Esophagus muscularis mucosa (tissue), 4 donors: ENCODE measurements at regions not wholly inside any gene's neighbourhood (a gene's known extent, or its start where the extent isn't known, plus 50 kb on each side); places are given as distances from the start of the nearest gene placed in this dataset.
"Not testable (repeated sequence)": the region's sequence is repeated elsewhere in the genome, so short reads cannot be mapped to it uniquely, and the experiment has no call there.

Experiments used
- DNase-seq: peaks from one replicate; pipeline ENCODE4 v3.0.0-alpha.2; 2017; ENCODE audit errors: extremely low spot score
- H3K27ac ChIP-seq, 4 donors: fragments of 200-600 bp; sonication (generic); replicated peaks in 1 of 4; 1 replicate in 3 of 4; 2 replicates in 1 of 4; pipeline ENCODE4 v1.5.1; 2016 to 2019; ENCODE audit warnings: mild to moderate bottlenecking in 1 of 4
- H3K27me3 ChIP-seq, 4 donors: fragments of 200-600 bp; sonication (generic); one replicate each; pipeline versions ENCODE4 v1.5.1 to v1.6.0; 2016 to 2019
- H3K36me3 ChIP-seq, 4 donors: fragments of 200-600 bp; sonication (generic); one replicate each; pipeline ENCODE4 v1.5.1; 2016 to 2019
- H3K4me1 ChIP-seq, 4 donors: fragments of 200-600 bp; sonication (generic); one replicate each; pipeline ENCODE4 v1.5.1; 2016 to 2019
- H3K4me3 ChIP-seq, 4 donors: fragments of 200-600 bp; sonication (generic); 1 replicate in 2 of 4; 2 replicates in 2 of 4; pipeline ENCODE4 v1.5.1; 2016 to 2019; ENCODE audit warnings: mild to moderate bottlenecking in 4 of 4, moderate library complexity in 1 of 4
- H3K9me3 ChIP-seq, 4 donors: fragments of 200-600 bp; sonication (generic); 1 replicate in 3 of 4; 2 replicates in 1 of 4; pipeline ENCODE4 v1.5.1; 2016 to 2019
- CTCF ChIP-seq, 3 experiments: fragments of 200-600 bp in 2 of 3; fragments of 450-650 bp in 1 of 3; sonication (generic) in 2 of 3; IDR thresholded peaks; one replicate each; pipeline ENCODE4 v1.5.1; 2017 to 2019; ENCODE audit warnings: antibody characterized with exemption in 3 of 3, mild to moderate bottlenecking in 2 of 3, moderate library complexity in 1 of 3
- EP300 ChIP-seq: sonication (generic); formaldehyde crosslinking; IDR thresholded peaks from one replicate; pipeline ENCODE4 v1.6.1; 2017; ENCODE audit warnings: antibody characterized with exemption
- POLR2A ChIP-seq: fragments of 450-650 bp; IDR thresholded peaks from one replicate; pipeline ENCODE4 v1.6.1; 2017; ENCODE audit warnings: antibody characterized with exemption, moderate library complexity, mild to moderate bottlenecking, low read depth
- POLR2AphosphoS5 ChIP-seq, 2 donors: sonication (generic); formaldehyde crosslinking; IDR thresholded peaks; one replicate each; pipeline ENCODE4 v1.6.1; 2017; ENCODE audit warnings: antibody characterized with exemption in 2 of 2
- WGBS: methylation state at CpG from one replicate; pipeline ENCODE4 v1.1.5; 2018; 5-methylcytosine and 5-hydroxymethylcytosine counted together
- intact Hi-C: fragments of 100-400 bp; cut with DNase I; formaldehyde crosslinking; loops from one replicate; pipeline ENCODE4 v1.15.1; 2023

- 73% methylated on average over 6 of the region's 7 CpGs for WGBS
- Histone ChIP-seq H3K9me3 (peaks cover 0 to 16% (median 12%) of the 10 kb centered on the region in 4 donors), H3K4me1 (peaks cover 0 to 21% (median 13%) of the 10 kb centered on the region in 4 donors)
- H3K36me3 ChIP-seq, H3K27me3 ChIP-seq, H3K4me3 ChIP-seq, intact Hi-C loops, H3K27ac ChIP-seq, DNase-seq: not testable (repeated sequence)
Measured at GRCh38 chr12:124070394-124071074, 97.5 kb downstream of the ZNF664 start.

- Histone ChIP-seq H3K9me3 (peaks cover 0 to 14% (median 11%) of the 10 kb centered on the region in 4 donors), H3K4me1 (peaks cover 0 to 21% (median 13%) of the 10 kb centered on the region in 4 donors), H3K27ac (no peak overlapping the region), H3K4me3 (no peak overlapping the region), H3K36me3 (no peaks in the 10 kb centered on the region), H3K27me3 (no peaks in the 10 kb centered on the region)
- TF ChIP-seq POLR2A (no peak), EP300 (no peak), CTCF (IDR thresholded peaks at IDR 0.05) (no peak), POLR2AphosphoS5 (IDR thresholded peaks at IDR 0.05) (no peak)
- DNase-seq, result no peak
- intact Hi-C loops, result no loop called here
- 50% methylated on average over 3 of the region's 3 CpGs for WGBS
Measured at GRCh38 chr12:124071075-124071443, 98.0 kb downstream of the ZNF664 start.

- H3K4me3 ChIP-seq, result no peak overlapping the region
- TF ChIP-seq CTCF (IDR thresholded peaks at IDR 0.05) (no peak), POLR2A (no peak)
- H3K4me1 ChIP-seq, result peaks cover 0 to 21% (median 13%) of the 10 kb centered on the region in 4 donors
- no peaks in the 10 kb centered on the region for H3K9me3 ChIP-seq
- H3K27ac ChIP-seq, result no peak overlapping the region
- no peak for DNase-seq
- H3K27me3 ChIP-seq, result no peaks in the 10 kb centered on the region
- no peaks in the 10 kb centered on the region for H3K36me3 ChIP-seq
- 69% methylated on average over 8 of the region's 8 CpGs for WGBS
- intact Hi-C loops, result no loop called here
Measured at GRCh38 chr12:124073356-124074035, 100.5 kb downstream of the ZNF664 start.

- no peaks in the 10 kb centered on the region for H3K36me3 ChIP-seq
- no peaks in the 10 kb centered on the region for H3K9me3 ChIP-seq
- no peak for DNase-seq
- H3K27me3 ChIP-seq, result no peaks in the 10 kb centered on the region
- H3K27ac ChIP-seq, result no peak overlapping the region
- no peak for TF ChIP-seq POLR2A
- no peak for TF ChIP-seq EP300
- TF ChIP-seq POLR2AphosphoS5 (IDR thresholded peaks at IDR 0.05), result no peak
- no peak for TF ChIP-seq CTCF (IDR thresholded peaks at IDR 0.05)
- H3K4me3 ChIP-seq, result no peak overlapping the region
- WGBS, result 97% methylated on average over 4 of the region's 4 CpGs
- peaks cover 0 to 15% (median 9%) of the 10 kb centered on the region in 4 donors for H3K4me1 ChIP-seq
- intact Hi-C loops, result no loop called here
Measured at GRCh38 chr12:124075841-124076240, 102.8 kb downstream of the ZNF664 start.

GRCh38 chr12:124077701-124078100 lies 104.7 kb downstream of the ZNF664 start:
- Histone ChIP-seq H3K27me3 (no peaks in the 10 kb centered on the region), H3K4me3 (no peak overlapping the region), H3K27ac (no peak overlapping the region), H3K36me3 (no peaks in the 10 kb centered on the region), H3K4me1 (no peaks in the 10 kb centered on the region), H3K9me3 (no peaks in the 10 kb centered on the region)
- intact Hi-C loops, result no loop called here
- 97% methylated on average over 9 of the region's 9 CpGs for WGBS
- no peak for TF ChIP-seq POLR2A
- TF ChIP-seq CTCF (IDR thresholded peaks at IDR 0.05), result no peak
- no peak for TF ChIP-seq POLR2AphosphoS5 (IDR thresholded peaks at IDR 0.05)
- no peak for TF ChIP-seq EP300
- no peak for DNase-seq
